HepG2 (cell line): ENCODE measurements at regions not wholly inside any gene's neighbourhood (a gene's known extent, or its start where the extent isn't known, plus 50 kb on each side); places are given as distances from the start of the nearest gene placed in this dataset.

Experiments
- ATAC-seq: fragments of 200-7000 bp; cut with Tn5 transposase; 3 replicates; pipeline ENCODE4 v1.9.1; 2020; ENCODE audit warnings: mild to moderate bottlenecking, moderate library complexity
- BruUV-seq: library from RNA; stranded (reverse); fragments of 400-500 nt; replicated peaks from 2 replicates; lab custom pipeline; 2021; lab: Mats Ljungman, UMichigan
- CTCF ChIA-PET: fragments of 300-600 bp; formaldehyde crosslinking; extraction: SDS; loops from one replicate; lab custom pipeline; 2021; ENCODE audit warnings: low total read pairs, inconsistent platforms, low intra/inter-chr PET ratio; lab: Yijun Ruan, JAX
- POLR2A ChIA-PET: fragments of 350-600 bp; sonication (Branson Sonifier 250); formaldehyde crosslinking; loops from one replicate; lab custom pipeline; 2020; ENCODE audit warnings: antibody characterized with exemption, inconsistent platforms; lab: Yijun Ruan, JAX
- DNase-seq: peaks from one replicate; pipeline ENCODE4 v3.0.0-alpha.2; 2015; ENCODE audit warnings: low spot score
- FAIRE-seq: peaks from 3 replicates; lab custom pipeline; 2011; peaks lifted over from hg19 to GRCh38; lab: Jason Lieb, UNC
- H2AFZ ChIP-seq: one replicate; pipeline ENCODE4 v1.6.1; 2011; ENCODE audit warnings: low read length, inconsistent platforms
- H3K27ac ChIP-seq: fragments of 300-600 bp; 3 replicates; pipeline ENCODE4 v1.8.0; 2011; ENCODE audit warnings: mixed run types, mild to moderate bottlenecking, mixed read lengths, low read length, inconsistent platforms; ENCODE audit not compliant: insufficient read depth; ENCODE audit errors: extremely low read length
- H3K27me3 ChIP-seq, 2 experiments: fragments of 200-600 bp in 1 of 2; 2 replicates in 1 of 2; 3 replicates in 1 of 2; pipeline versions ENCODE4 v1.6.0 to v1.8.0; 2011; ENCODE audit warnings: low read length in 2 of 2, mild to moderate bottlenecking in 2 of 2, moderate library complexity in 2 of 2, inconsistent platforms in 1 of 2; ENCODE audit not compliant: insufficient read depth in 2 of 2, control insufficient read depth in 1 of 2
- H3K36me3 ChIP-seq, 2 experiments: fragments of 200-600 bp in 1 of 2; replicated peaks in 1 of 2; 2 replicates in 1 of 2; 3 replicates in 1 of 2; pipeline versions ENCODE4 v1.5.1 to v1.8.0; 2011; ENCODE audit warnings: low read length in 2 of 2, inconsistent platforms in 1 of 2; ENCODE audit not compliant: insufficient read depth in 2 of 2, control insufficient read depth in 1 of 2
- H3K4me1 ChIP-seq: 2 replicates; pipeline ENCODE4 v1.5.1; 2012; ENCODE audit warnings: low read length, inconsistent platforms; ENCODE audit not compliant: insufficient read depth
- H3K4me2 ChIP-seq: 2 replicates; pipeline ENCODE4 v1.6.0; 2011; ENCODE audit warnings: low read depth, low read length, inconsistent platforms
- H3K4me3 ChIP-seq, 3 experiments: fragments of 200-600 bp in 1 of 3; sonication (generic), shearing (Covaris generic) in 1 of 3; replicated peaks in 1 of 3; 2 replicates each; pipeline ENCODE4 v1.5.1; 2011 to 2016; ENCODE audit warnings: low read length in 3 of 3, inconsistent platforms in 2 of 3, low read depth in 2 of 3, mild to moderate bottlenecking in 2 of 3, control low read depth in 1 of 3, mixed read lengths in 1 of 3; ENCODE audit not compliant: insufficient read depth in 1 of 3
- H3K79me2 ChIP-seq: one replicate; pipeline ENCODE4 v1.6.1; 2011; ENCODE audit warnings: low read length, inconsistent platforms; ENCODE audit not compliant: insufficient read depth
- H3K9ac ChIP-seq: 2 replicates; pipeline ENCODE4 v1.6.0; 2011; ENCODE audit warnings: mild to moderate bottlenecking, low read depth, low read length, inconsistent platforms; ENCODE audit not compliant: insufficient read depth
- H3K9me3 ChIP-seq: 2 replicates; pipeline ENCODE4 v1.5.1; 2012; ENCODE audit warnings: mild to moderate bottlenecking, low read length
- H4K20me1 ChIP-seq: 2 replicates; pipeline ENCODE4 v1.6.0; 2011; ENCODE audit warnings: inconsistent platforms, mild to moderate bottlenecking, low read length, moderate library complexity; ENCODE audit not compliant: insufficient read depth
- ADNP ChIP-seq: sonication (generic); formaldehyde crosslinking; IDR thresholded peaks from 2 replicates; pipeline ENCODE4 v1.4.0; 2020; ENCODE audit warnings: missing genetic modification reagents
- ATM ChIP-seq: fragments of 450-650 bp; IDR thresholded peaks from 2 replicates; pipeline ENCODE4 v1.7.1; 2017; ENCODE audit warnings: mild to moderate bottlenecking, borderline replicate concordance
- CREB1 ChIP-seq, 2 experiments: fragments of 450-650 bp in 1 of 2; IDR thresholded peaks; 2 replicates each; pipeline ENCODE4 v1.6.1; 2016 to 2017; ENCODE audit warnings: control low read depth in 1 of 2, mild to moderate bottlenecking in 1 of 2, missing compliant biosample characterization in 1 of 2, missing genetic modification characterization in 1 of 2
- FLYWCH1 ChIP-seq: sonication (generic); formaldehyde crosslinking; IDR thresholded peaks from 2 replicates; pipeline ENCODE4 v1.8.1; 2023; ENCODE audit warnings: mild to moderate bottlenecking, missing genetic modification reagents
- FUBP1 ChIP-seq: sonication (generic); formaldehyde crosslinking; IDR thresholded peaks from 2 replicates; pipeline ENCODE4 v1.5.1; 2020; ENCODE audit warnings: missing genetic modification reagents, mild to moderate bottlenecking, borderline replicate concordance
- HMGXB3 ChIP-seq: sonication (generic); formaldehyde crosslinking; IDR thresholded peaks from 2 replicates; pipeline ENCODE4 v1.4.0; 2020; ENCODE audit warnings: missing genetic modification reagents, borderline replicate concordance
- NFKB2 ChIP-seq: sonication (generic); formaldehyde crosslinking; IDR thresholded peaks from 2 replicates; pipeline ENCODE4 v1.4.0; 2020; ENCODE audit warnings: missing genetic modification reagents, borderline replicate concordance
- U2AF1 ChIP-seq: fragments of 200-400 bp; formaldehyde crosslinking; optimal IDR thresholded peaks from 2 replicates; pipeline ENCODE3; 2017; ENCODE audit warnings: mild to moderate bottlenecking, low read depth, low read length
- ZFP62 ChIP-seq: sonication (generic); formaldehyde crosslinking; IDR thresholded peaks from 2 replicates; pipeline ENCODE4 v1.4.0; 2020; ENCODE audit warnings: missing genetic modification reagents
- ZKSCAN5 ChIP-seq: sonication (generic); formaldehyde crosslinking; IDR thresholded peaks from 2 replicates; pipeline ENCODE4 v1.5.1; 2020; ENCODE audit warnings: mild to moderate bottlenecking, missing genetic modification reagents
- ZNF224 ChIP-seq: sonication (generic); formaldehyde crosslinking; IDR thresholded peaks from 2 replicates; pipeline ENCODE4 v1.5.0; 2020; ENCODE audit warnings: mild to moderate bottlenecking, missing genetic modification reagents
- ZNF235 ChIP-seq: sonication (generic); formaldehyde crosslinking; IDR thresholded peaks from 2 replicates; pipeline ENCODE4 v1.8.1; 2023; ENCODE audit warnings: mild to moderate bottlenecking, missing genetic modification reagents, borderline replicate concordance
- ZNF292 ChIP-seq: sonication (generic); formaldehyde crosslinking; IDR thresholded peaks from 2 replicates; pipeline ENCODE4 v1.8.1; 2022; ENCODE audit warnings: mild to moderate bottlenecking, low read depth, missing genetic modification reagents, borderline replicate concordance
- ZNF674 ChIP-seq: sonication (generic); formaldehyde crosslinking; IDR thresholded peaks from 2 replicates; pipeline ENCODE4 v1.5.0; 2020; ENCODE audit warnings: low read depth, mild to moderate bottlenecking, missing genetic modification reagents
- ZNF746 ChIP-seq: sonication (generic); formaldehyde crosslinking; IDR thresholded peaks from 2 replicates; pipeline ENCODE4 v1.8.0; 2022; ENCODE audit warnings: mild to moderate bottlenecking, missing genetic modification reagents
- ZSCAN5A ChIP-seq: sonication (generic); formaldehyde crosslinking; IDR thresholded peaks from 2 replicates; pipeline ENCODE4 v1.8.0; 2022; ENCODE audit warnings: mild to moderate bottlenecking, missing genetic modification reagents, borderline replicate concordance
- WGBS: methylation state at CpG from one replicate; pipeline ENCODE4 v1.1.6; 2017; ENCODE audit warnings: low lambda C conversion rate; 5-methylcytosine and 5-hydroxymethylcytosine counted together
- in situ Hi-C: cut with HindIII; loops from 2 replicates; pipeline ENCODE4 v1.10.0; 2017; ENCODE audit warnings: low pct_unique_long_range_greater_than_20kb; ENCODE audit not compliant: extremely low pct_ligation_motif_present
- intact Hi-C: fragments of 100-400 bp; cut with micrococcal nuclease; formaldehyde crosslinking; loops from one replicate; pipeline ENCODE4 v1.10.0; 2022; ENCODE audit not compliant: unreplicated experiment

- Histone ChIP-seq H3K27ac (no peak overlapping the region), H3K79me2 (peaks cover 29% of the 10 kb centered on the region), H3K4me2 (no peak overlapping the region), H3K4me3 (no peak overlapping the region), H4K20me1 (peaks cover 11% of the 10 kb centered on the region), H3K9ac (no peak overlapping the region), H3K4me1 (peaks cover 21% of the 10 kb centered on the region), H3K36me3 (peaks cover 0 to 6% of the 10 kb centered on the region in 2 experiments; a peak in 1 of 5 replicates), H3K27me3 (no peaks in the 10 kb centered on the region), H3K9me3 (no peaks in the 10 kb centered on the region), H2AFZ (no peak overlapping the region)
- no TSS peak for BruUV-seq
- in situ Hi-C loops (no loop called here), intact Hi-C loops (no loop called here)
- no peak for DNase-seq
- no peak for ATAC-seq
- ChIA-PET CTCF (no interaction called here), POLR2A (no interaction called here)
- TF ChIP-seq FLYWCH1 (CRISPR knock-in tag) (no peak), CREB1 (IDR thresholded peaks at IDR 0.05) (no peak), CREB1 (CRISPR knock-in tag; IDR thresholded peaks at IDR 0.05) (no peak), ZNF292 (CRISPR knock-in tag) (no peak), ZNF235 (CRISPR knock-in tag) (no peak), ZNF674 (no peak), ZFP62 (CRISPR knock-in tag) (no peak), ATM (no peak), HMGXB3 (CRISPR knock-in tag) (no peak), ZNF224 (no peak), FUBP1 (CRISPR knock-in tag) (no peak), NFKB2 (CRISPR knock-in tag) (no peak), U2AF1 (no peak), ZKSCAN5 (CRISPR knock-in tag) (no peak), ZNF746 (CRISPR knock-in tag) (no peak), ADNP (CRISPR knock-in tag) (no peak), ZSCAN5A (no peak)
- WGBS, result 83% methylated on average over 13 of the region's 16 CpGs
- no peak for FAIRE-seq
These were observed 256.3 kb upstream of the KLF14 start for GRCh38 chr7:130990178-130990832.
